Upper lobe of left lung (tissue), 6 donors: ENCODE measurements at regions not wholly inside any gene's neighbourhood (a gene's known extent, or its start where the extent isn't known, plus 50 kb on each side); places are given as distances from the start of the nearest gene placed in this dataset.

Experiments used
- ATAC-seq, 2 donors: fragments of 200-7000 bp; cut with Tn5 transposase; one replicate each; pipeline ENCODE4 v1.9.1; 2022; ENCODE audit warnings: mild to moderate bottlenecking in 2 of 2, moderate library complexity in 2 of 2; ENCODE audit not compliant: low FRiP score in 2 of 2
- DNase-seq, 2 donors: peaks; one replicate each; pipeline ENCODE4 v3.0.0-alpha.2; 2019 to 2020
- H3K27ac ChIP-seq, 4 donors: fragments of 200-600 bp; sonication (generic); one replicate each; pipeline ENCODE4 v1.5.1; 2016 to 2019
- H3K27me3 ChIP-seq, 4 donors: fragments of 200-600 bp; sonication (generic); one replicate each; pipeline ENCODE4 v1.5.1; 2017 to 2019
- H3K36me3 ChIP-seq, 4 donors: fragments of 200-600 bp; sonication (generic); one replicate each; pipeline ENCODE4 v1.5.1; 2016 to 2019
- H3K4me1 ChIP-seq, 4 donors: fragments of 200-600 bp; sonication (generic); one replicate each; pipeline ENCODE4 v1.5.1; 2018 to 2019
- H3K4me3 ChIP-seq, 4 donors: fragments of 200-600 bp; sonication (generic); one replicate each; pipeline ENCODE4 v1.5.1; 2017 to 2019; ENCODE audit warnings: mild to moderate bottlenecking in 2 of 4, moderate library complexity in 1 of 4
- H3K9me3 ChIP-seq, 4 donors: fragments of 200-600 bp; sonication (generic); one replicate each; pipeline ENCODE4 v1.5.1; 2018 to 2019
- CTCF ChIP-seq, 6 experiments: fragments of 450-650 bp in 4 of 6; fragments of 200-600 bp in 2 of 6; sonication (generic) in 2 of 6; IDR thresholded peaks; one replicate each; pipeline ENCODE4 v1.5.1; 2016 to 2019; ENCODE audit warnings: antibody characterized with exemption in 6 of 6
- EP300 ChIP-seq, 4 donors: sonication (generic); formaldehyde crosslinking; IDR thresholded peaks; one replicate each; pipeline ENCODE4 v1.5.1; 2017; ENCODE audit warnings: antibody characterized with exemption in 4 of 4, control low read depth in 2 of 4
- POLR2A ChIP-seq, 4 donors: fragments of 450-650 bp; IDR thresholded peaks; one replicate each; pipeline ENCODE4 v1.5.1; 2016 to 2017; ENCODE audit warnings: antibody characterized with exemption in 4 of 4, mild to moderate bottlenecking in 2 of 4
- POLR2AphosphoS5 ChIP-seq, 2 donors: sonication (generic); formaldehyde crosslinking; IDR thresholded peaks; one replicate each; pipeline ENCODE4 v1.5.1; 2017; ENCODE audit warnings: antibody characterized with exemption in 2 of 2
- WGBS, 2 donors: methylation state at CpG; one replicate each; pipeline ENCODE4 v1.1.5; 2017 to 2018; 5-methylcytosine and 5-hydroxymethylcytosine counted together
- donor health status: DM: no; HTN: no; CAD: no; lungs with moderate emphysema.
- donor health status: DM: no; HTN: yes; CAD: no; lungs with severe emphysema.

DNA sequence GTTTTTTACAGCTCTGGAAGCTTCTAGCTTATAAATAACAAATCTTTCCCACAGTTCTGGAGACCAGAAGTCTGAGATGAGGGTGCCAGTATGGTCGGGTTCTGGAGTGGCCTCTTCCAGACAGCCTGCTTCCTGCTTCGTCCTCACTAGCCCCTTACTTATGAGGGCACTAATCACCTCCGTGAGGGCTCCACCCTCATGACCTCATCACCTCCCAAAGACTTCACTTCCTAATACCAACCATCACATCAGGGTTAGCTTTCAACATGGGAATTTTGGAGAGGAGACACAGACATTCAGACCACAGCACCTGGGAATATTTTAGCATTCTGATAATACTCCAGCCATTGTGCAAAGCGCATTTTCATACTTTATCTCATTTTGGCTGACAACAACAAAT lies 223.7 kb upstream of the IRF2BP2 start:
- no peaks in the 10 kb centered on the region for H3K36me3 ChIP-seq
- no peak for DNase-seq
- no peak for TF ChIP-seq POLR2AphosphoS5 (IDR thresholded peaks at IDR 0.05)
- TF ChIP-seq CTCF (IDR thresholded peaks at IDR 0.05) = no peak
- TF ChIP-seq EP300 (IDR thresholded peaks at IDR 0.05) = no peak
- peaks cover 0 to 4% (median 2%) of the 10 kb centered on the region in 4 donors for H3K4me1 ChIP-seq
- H3K27ac ChIP-seq = no peak overlapping the region
- 93 to 94% methylated on average over 4 of the region's 4 CpGs for WGBS, 2 donors
- no peak overlapping the region for H3K4me3 ChIP-seq
- no peaks in the 10 kb centered on the region for H3K27me3 ChIP-seq
- ATAC-seq = no peak
- no peaks in the 10 kb centered on the region for H3K9me3 ChIP-seq

DNA sequence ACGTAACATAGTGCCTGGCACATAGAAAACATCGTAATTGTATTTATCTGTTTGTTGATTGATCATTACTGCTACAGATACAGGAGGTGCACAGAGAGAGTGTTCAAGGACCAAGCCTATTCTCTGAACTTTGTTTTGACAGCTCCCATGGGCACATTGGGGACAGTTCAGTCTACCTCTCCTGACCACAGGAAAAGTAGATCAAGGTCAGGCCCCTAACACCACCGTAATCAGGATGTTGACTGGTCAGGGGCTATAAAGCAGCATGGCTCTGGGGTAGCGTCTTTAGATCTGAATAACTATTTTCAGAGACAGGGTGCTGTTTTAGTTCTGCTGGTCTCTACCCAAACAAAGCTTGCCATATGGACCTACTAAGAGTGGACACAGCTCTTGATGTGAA lies 223.1 kb upstream of the IRF2BP2 start:
- TF ChIP-seq CTCF (IDR thresholded peaks at IDR 0.05) (no peak), POLR2A (IDR thresholded peaks at IDR 0.05) (no peak), EP300 (IDR thresholded peaks at IDR 0.05) (no peak), POLR2AphosphoS5 (IDR thresholded peaks at IDR 0.05) (no peak)
- H3K27me3 ChIP-seq = no peaks in the 10 kb centered on the region
- H3K4me3 ChIP-seq = no peak overlapping the region
- no peak overlapping the region for H3K27ac ChIP-seq
- no peaks in the 10 kb centered on the region for H3K9me3 ChIP-seq
- no peaks in the 10 kb centered on the region for H3K36me3 ChIP-seq
- WGBS, 2 donors = 93 to 97% methylated on average over 4 of the region's 4 CpGs
- ATAC-seq (no peak), DNase-seq (no peak)
- peaks cover 0 to 4% (median 0%) of the 10 kb centered on the region in 4 donors for H3K4me1 ChIP-seq

GRCh38 chr1:234827656-234828055 lies 217.7 kb upstream of the IRF2BP2 start:
- H3K27me3 ChIP-seq = no peaks in the 10 kb centered on the region
- no peaks in the 10 kb centered on the region for H3K36me3 ChIP-seq
- ATAC-seq (no peak), DNase-seq (no peak)
- WGBS, 2 donors = 84 to 88% methylated on average over 6 to 7 of the region's 7 CpGs
- H3K9me3 ChIP-seq = no peaks in the 10 kb centered on the region
- H3K27ac ChIP-seq = no peak overlapping the region
- no peak for TF ChIP-seq EP300 (IDR thresholded peaks at IDR 0.05)
- no peak for TF ChIP-seq POLR2A (IDR thresholded peaks at IDR 0.05)
- TF ChIP-seq POLR2AphosphoS5 (IDR thresholded peaks at IDR 0.05) = no peak
- no peak for TF ChIP-seq CTCF (IDR thresholded peaks at IDR 0.05)
- H3K4me1 ChIP-seq = peaks cover 0 to 3% (median 1%) of the 10 kb centered on the region in 4 donors
- no peak overlapping the region for H3K4me3 ChIP-seq

GRCh38 chr1:234827181-234827580 lies 217.2 kb upstream of the IRF2BP2 start:
- Histone ChIP-seq H3K9me3 (no peaks in the 10 kb centered on the region), H3K27ac (no peak overlapping the region), H3K4me3 (no peak overlapping the region), H3K36me3 (no peaks in the 10 kb centered on the region), H3K27me3 (no peaks in the 10 kb centered on the region), H3K4me1 (peaks cover 0 to 3% (median 1%) of the 10 kb centered on the region in 4 donors)
- DNase-seq (no peak), ATAC-seq (no peak)
- WGBS, 2 donors = 100% methylated on average over 1 of the region's 1 CpG; no CpG with 5 or more reads in 1 of the 2 donors
- TF ChIP-seq POLR2A (IDR thresholded peaks at IDR 0.05) (no peak), EP300 (IDR thresholded peaks at IDR 0.05) (no peak), CTCF (IDR thresholded peaks at IDR 0.05) (no peak), POLR2AphosphoS5 (IDR thresholded peaks at IDR 0.05) (no peak)

DNA sequence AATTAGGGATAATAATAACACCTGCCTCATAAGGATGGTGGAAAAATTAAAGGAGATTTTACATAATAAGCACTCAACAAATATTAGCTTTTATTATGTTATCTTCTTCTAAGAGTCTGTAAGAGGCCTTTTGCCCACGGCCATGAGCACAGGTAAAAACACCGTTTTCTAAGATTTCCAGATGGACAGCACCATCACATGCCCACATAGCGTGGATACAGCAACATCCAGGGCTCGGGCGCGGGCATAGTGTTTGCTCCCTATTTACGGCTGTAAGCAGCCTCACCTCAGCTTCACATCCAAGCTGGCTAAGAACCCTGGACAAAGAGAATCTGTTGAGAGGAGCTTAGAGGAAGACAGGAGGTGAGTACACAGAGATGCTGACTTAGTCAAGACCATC lies 216.4 kb upstream of the IRF2BP2 start:
- Histone ChIP-seq H3K4me3 (no peak overlapping the region), H3K9me3 (no peaks in the 10 kb centered on the region), H3K4me1 (peaks cover 0 to 3% (median 1%) of the 10 kb centered on the region in 4 donors), H3K36me3 (no peaks in the 10 kb centered on the region), H3K27ac (no peak overlapping the region), H3K27me3 (no peaks in the 10 kb centered on the region)
- peak in 1 of 2 donors; percentile 32 for DNase-seq
- WGBS, 2 donors = 77 to 92% methylated on average over 7 of the region's 7 CpGs
- TF ChIP-seq POLR2AphosphoS5 (IDR thresholded peaks at IDR 0.05) (no peak), EP300 (IDR thresholded peaks at IDR 0.05) (no peak), POLR2A (IDR thresholded peaks at IDR 0.05) (no peak), CTCF (IDR thresholded peaks at IDR 0.05) (no peak)
- ATAC-seq = no peak
